Naive thymus-derived CD4-positive, alpha-beta T cell (primary cell): ENCODE measurements at regions not wholly inside any gene's neighbourhood (a gene's known extent, or its start where the extent isn't known, plus 50 kb on each side); places are given as distances from the start of the nearest gene placed in this dataset.
"Not testable (repeated sequence)": the region's sequence is repeated elsewhere in the genome, so short reads cannot be mapped to it uniquely, and the experiment has no call there.

Source experiments
- ATAC-seq: fragments of 150-1000 bp; cut with Tn5 transposase; 2 replicates; pipeline ENCODE4 v1.10.0; 2021; ENCODE audit warnings: mild to moderate bottlenecking, moderate library complexity
- CTCF ChIA-PET: fragments of 350-600 bp; sonication (Branson Sonifier 250); formaldehyde crosslinking; loops from one replicate; lab custom pipeline; 2021; ENCODE audit warnings: antibody characterized with exemption; lab: Charles Lee
- POLR2A ChIA-PET: fragments of 350-600 bp; sonication (Branson Sonifier 250); formaldehyde crosslinking; loops from one replicate; lab custom pipeline; 2021; ENCODE audit warnings: antibody characterized with exemption, inconsistent platforms; lab: Charles Lee
- DNase-seq, 9 donors: peaks; one replicate each; pipeline versions ENCODE4 v3.0.0 to v3.0.0-alpha.2; 2020 to 2022; ENCODE audit warnings: mixed read lengths in 1 of 9
- H3K27ac ChIP-seq: one replicate; pipeline ENCODE4 v1.7.0; 2013; ENCODE audit warnings: mild to moderate bottlenecking, low read depth, low read length, moderate library complexity
- H3K27me3 ChIP-seq, 2 donors: one replicate each; pipeline ENCODE4 v1.7.0; 2013; ENCODE audit warnings: low read length in 2 of 2, mild to moderate bottlenecking in 2 of 2, moderate library complexity in 2 of 2; ENCODE audit not compliant: control insufficient read depth in 2 of 2, insufficient read depth in 2 of 2
- H3K36me3 ChIP-seq, 3 experiments: 1 replicate in 2 of 3; 2 replicates in 1 of 3; pipeline ENCODE4 v1.7.0; 2013; ENCODE audit warnings: low read length in 3 of 3, mild to moderate bottlenecking in 3 of 3, moderate library complexity in 1 of 3; ENCODE audit not compliant: insufficient read depth in 3 of 3, control insufficient read depth in 2 of 3
- H3K4me1 ChIP-seq, 2 donors: one replicate each; pipeline ENCODE4 v1.7.0; 2013; ENCODE audit warnings: low read length in 2 of 2, mild to moderate bottlenecking in 2 of 2, moderate library complexity in 1 of 2; ENCODE audit not compliant: control insufficient read depth in 2 of 2, insufficient read depth in 2 of 2
- H3K4me3 ChIP-seq: 2 replicates; pipeline ENCODE4 v1.7.0; 2013; ENCODE audit warnings: mild to moderate bottlenecking, low read length
- H3K9me3 ChIP-seq, 3 experiments: 1 replicate in 2 of 3; 2 replicates in 1 of 3; pipeline ENCODE4 v1.7.0; 2013; ENCODE audit warnings: low read length in 3 of 3; ENCODE audit not compliant: control insufficient read depth in 2 of 3
- H3K27ac Mint-ChIP-seq, 9 donors: one replicate each; pipeline ENCODE4 v1.8.0; 2020 to 2022; ENCODE audit warnings: mixed read lengths in 9 of 9, mild to moderate bottlenecking in 8 of 9, moderate library complexity in 5 of 9, inconsistent platforms in 2 of 9
- H3K27me3 Mint-ChIP-seq, 5 donors: one replicate each; pipeline ENCODE4 v1.8.0; 2021 to 2022; ENCODE audit warnings: mixed read lengths in 5 of 5, mild to moderate bottlenecking in 1 of 5
- H3K36me3 Mint-ChIP-seq, 5 donors: one replicate each; pipeline ENCODE4 v1.8.0; 2020 to 2022; ENCODE audit warnings: mixed read lengths in 5 of 5, mild to moderate bottlenecking in 3 of 5, inconsistent platforms in 1 of 5
- H3K4me1 Mint-ChIP-seq, 7 donors: one replicate each; pipeline ENCODE4 v1.8.0; 2020 to 2022; ENCODE audit warnings: mixed read lengths in 7 of 7, mild to moderate bottlenecking in 3 of 7, inconsistent platforms in 1 of 7
- H3K4me3 Mint-ChIP-seq, 10 donors: one replicate each; pipeline ENCODE4 v1.8.0; 2020 to 2022; ENCODE audit warnings: mild to moderate bottlenecking in 10 of 10, mixed read lengths in 10 of 10, moderate library complexity in 6 of 10, inconsistent platforms in 2 of 10
- H3K9me3 Mint-ChIP-seq, 11 donors: one replicate each; pipeline ENCODE4 v1.8.0; 2020 to 2022; ENCODE audit warnings: mixed read lengths in 11 of 11, mild to moderate bottlenecking in 4 of 11, inconsistent platforms in 1 of 11, moderate library complexity in 1 of 11
- intact Hi-C, 2 donors: fragments of 100-400 bp; cut with micrococcal nuclease; formaldehyde crosslinking; loops; one replicate each; pipeline ENCODE4 v1.15.1; 2023

DNA sequence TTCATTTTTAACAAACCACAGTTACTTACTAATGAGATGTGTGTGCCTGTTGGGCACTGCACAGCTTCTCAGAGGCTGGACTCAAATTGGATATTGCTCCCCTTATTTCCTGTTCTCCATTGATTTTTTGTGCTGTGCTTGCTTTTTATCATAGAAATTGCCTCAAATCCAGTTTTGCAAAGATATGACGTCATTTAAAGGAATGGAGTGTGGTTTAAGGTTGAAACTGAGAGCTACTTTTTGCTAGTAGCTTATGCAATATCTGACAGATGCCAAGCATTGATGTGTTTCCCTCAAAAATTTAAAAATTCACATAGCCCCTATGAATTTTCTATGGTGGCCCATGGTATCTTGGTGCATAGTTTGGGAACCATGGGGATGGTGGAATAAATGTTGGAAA is 67.7 kb upstream of the ROPN1 start:
- CTCF ChIA-PET, result no interaction called here
- DNase-seq (no peak), ATAC-seq (no peak)
- H3K36me3 Mint-ChIP-seq, result no peaks in the 10 kb centered on the region
- H3K4me1 Mint-ChIP-seq, result no peaks in the 10 kb centered on the region
- no peaks in the 10 kb centered on the region for H3K36me3 ChIP-seq
- H3K27me3 ChIP-seq, result peaks cover 0 to 3% of the 10 kb centered on the region in 2 donors
- no peaks in the 10 kb centered on the region for H3K4me1 ChIP-seq
- intact Hi-C loops, result no loop called here
- H3K9me3 ChIP-seq, result no peaks in the 10 kb centered on the region
- peaks cover 15 to 27% (median 19%) of the 10 kb centered on the region in 5 donors for H3K27me3 Mint-ChIP-seq
- H3K4me3 Mint-ChIP-seq, result no peak overlapping the region
- H3K27ac Mint-ChIP-seq, result no peak overlapping the region
- no peak overlapping the region for H3K4me3 ChIP-seq
- POLR2A ChIA-PET, result no interaction called here
- H3K27ac ChIP-seq, result no peak overlapping the region
- H3K9me3 Mint-ChIP-seq, result peaks cover 0 to 3% (median 0%) of the 10 kb centered on the region in 11 donors

- H3K4me3 Mint-ChIP-seq, result no peak overlapping the region
- ChIA-PET POLR2A (no interaction called here), CTCF (no interaction called here)
- no peaks in the 10 kb centered on the region for H3K36me3 ChIP-seq
- H3K9me3 Mint-ChIP-seq, result no peaks in the 10 kb centered on the region
- no peak overlapping the region for H3K4me3 ChIP-seq
- intact Hi-C loops, result no loop called here
- no peaks in the 10 kb centered on the region for H3K4me1 ChIP-seq
- H3K27me3 ChIP-seq, result peaks cover 0 to 2% of the 10 kb centered on the region in 2 donors
- H3K9me3 ChIP-seq, result no peaks in the 10 kb centered on the region
- no peak overlapping the region for H3K27ac ChIP-seq
- peaks cover 7 to 21% (median 10%) of the 10 kb centered on the region in 5 donors for H3K27me3 Mint-ChIP-seq
- no peaks in the 10 kb centered on the region for H3K4me1 Mint-ChIP-seq
- ATAC-seq (no peak), DNase-seq (no peak)
- no peaks in the 10 kb centered on the region for H3K36me3 Mint-ChIP-seq
- no peak overlapping the region for H3K27ac Mint-ChIP-seq
Measured at GRCh38 chr3:124063197-124063909, 71.4 kb upstream of the ROPN1 start.

DNA sequence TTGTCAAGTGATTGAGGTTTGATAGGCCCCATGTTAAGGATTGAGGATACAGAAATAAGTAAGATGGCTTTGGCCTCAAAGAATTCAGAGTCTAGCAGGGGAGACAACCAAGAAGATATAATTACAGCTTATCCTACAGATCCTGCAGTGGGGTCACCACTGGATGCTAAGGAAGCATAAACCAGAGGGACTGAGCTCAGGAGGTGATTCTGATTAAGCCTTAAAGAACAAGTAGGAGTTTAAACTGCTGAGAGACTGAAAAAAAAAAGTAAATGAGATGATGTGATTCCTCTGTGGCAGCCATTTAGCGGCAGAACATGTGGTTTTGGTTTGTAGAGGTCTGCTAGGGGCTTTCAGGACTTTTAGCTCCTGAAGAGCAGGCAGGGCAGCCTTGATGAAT is 72.1 kb upstream of the ROPN1 start:
- intact Hi-C loops, result no loop called here
- H3K27me3 ChIP-seq, result no peaks in the 10 kb centered on the region
- no peak overlapping the region for H3K27ac ChIP-seq
- Mint-ChIP-seq H3K9me3 (no peaks in the 10 kb centered on the region), H3K27me3 (peaks cover under 1 to 23% (median 10%) of the 10 kb centered on the region in 5 donors), H3K27ac (no peak overlapping the region), H3K4me1 (no peaks in the 10 kb centered on the region), H3K36me3 (no peaks in the 10 kb centered on the region), H3K4me3 (no peak overlapping the region)
- ChIA-PET CTCF (no interaction called here), POLR2A (no interaction called here)
- no peak overlapping the region for H3K4me3 ChIP-seq
- no peaks in the 10 kb centered on the region for H3K9me3 ChIP-seq
- no peaks in the 10 kb centered on the region for H3K36me3 ChIP-seq
- ATAC-seq, result no peak
- no peaks in the 10 kb centered on the region for H3K4me1 ChIP-seq
- no peak for DNase-seq

- POLR2A ChIA-PET, H3K36me3 Mint-ChIP-seq, ATAC-seq, H3K4me1 ChIP-seq, H3K27ac Mint-ChIP-seq, H3K27me3 ChIP-seq, H3K4me1 Mint-ChIP-seq, H3K27ac ChIP-seq, H3K4me3 Mint-ChIP-seq, H3K4me3 ChIP-seq, H3K36me3 ChIP-seq, H3K9me3 ChIP-seq, CTCF ChIA-PET, DNase-seq, intact Hi-C loops, H3K9me3 Mint-ChIP-seq: not testable (repeated sequence)
- H3K27me3 Mint-ChIP-seq, result peaks cover 10 to 23% (median 14%) of the 10 kb centered on the region in 5 donors
Measured at GRCh38 chr3:124066543-124066942, 74.6 kb upstream of the ROPN1 start.

DNA sequence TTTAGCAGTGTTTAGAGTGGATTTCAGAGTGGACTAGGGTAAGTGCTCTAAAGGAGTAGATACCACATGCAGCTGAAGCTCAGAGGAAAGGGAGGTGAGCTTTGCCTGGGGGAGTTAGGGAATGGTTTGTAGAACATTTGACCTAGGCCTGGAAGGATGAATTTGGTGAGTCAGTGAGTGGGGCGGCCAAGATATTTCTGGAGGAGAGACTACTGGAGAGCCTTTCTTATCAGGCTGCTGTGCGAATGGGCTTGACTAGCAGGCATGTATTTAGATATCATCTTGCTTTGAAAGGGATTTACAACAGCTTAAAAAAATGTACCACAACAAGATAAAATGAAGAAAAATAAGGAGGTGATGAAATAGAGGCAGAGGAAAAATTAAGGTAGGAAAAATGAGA is 77.8 kb upstream of the ROPN1 start:
- H3K4me1 Mint-ChIP-seq, DNase-seq, H3K4me3 ChIP-seq, H3K36me3 Mint-ChIP-seq, CTCF ChIA-PET, H3K9me3 ChIP-seq, H3K9me3 Mint-ChIP-seq, H3K4me1 ChIP-seq, H3K36me3 ChIP-seq, H3K4me3 Mint-ChIP-seq, H3K27ac Mint-ChIP-seq, intact Hi-C loops, POLR2A ChIA-PET, H3K27ac ChIP-seq, ATAC-seq, H3K27me3 ChIP-seq: not testable (repeated sequence)
- peaks cover 10 to 25% (median 14%) of the 10 kb centered on the region in 5 donors for H3K27me3 Mint-ChIP-seq

- H3K4me3 Mint-ChIP-seq, H3K27ac ChIP-seq, H3K4me1 ChIP-seq, H3K9me3 ChIP-seq, H3K4me1 Mint-ChIP-seq, H3K36me3 Mint-ChIP-seq, H3K4me3 ChIP-seq, intact Hi-C loops, POLR2A ChIA-PET, H3K9me3 Mint-ChIP-seq, H3K36me3 ChIP-seq, DNase-seq, ATAC-seq, H3K27me3 ChIP-seq: not testable (repeated sequence)
- CTCF ChIA-PET, result interaction anchor here (0.7 kb wide), 1 partner anchor 302 kb away, joined by 4 read pairs; no protein-coding TSS in a partner anchor
- Mint-ChIP-seq H3K27me3 (peaks cover 5 to 41% (median 25%) of the 10 kb centered on the region in 5 donors), H3K27ac (peak overlapping the region in 1 of 9 donors; percentile 59)
Measured at GRCh38 chr3:124075090-124075489, 83.2 kb upstream of the ROPN1 start.

DNA sequence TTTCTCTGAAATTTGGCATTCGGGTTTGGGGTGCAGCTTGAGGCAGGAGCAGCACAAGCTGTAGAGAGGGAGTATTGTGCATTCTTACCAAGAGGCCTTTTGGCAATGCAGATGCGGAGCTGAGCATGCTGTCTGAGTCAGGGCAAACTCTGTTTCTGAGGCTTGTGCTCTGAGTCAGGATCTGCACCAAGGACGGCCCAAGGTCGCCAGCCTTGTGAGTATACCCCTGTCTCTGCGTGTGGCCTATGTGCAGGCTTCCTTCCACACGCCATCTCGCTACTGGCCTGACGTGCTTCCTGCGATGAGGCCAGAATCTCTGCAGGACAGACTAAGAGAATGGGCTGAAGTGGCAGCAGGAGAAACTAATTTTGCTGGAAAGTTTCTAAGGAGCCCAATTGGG is 83.8 kb upstream of the ROPN1 start:
- Histone ChIP-seq H3K4me3 (no peak overlapping the region), H3K27me3 (no peaks in the 10 kb centered on the region), H3K27ac (no peak overlapping the region), H3K9me3 (no peaks in the 10 kb centered on the region), H3K4me1 (no peaks in the 10 kb centered on the region), H3K36me3 (no peaks in the 10 kb centered on the region)
- ATAC-seq (no peak), DNase-seq (no peak)
- Mint-ChIP-seq H3K27ac (no peak overlapping the region), H3K9me3 (no peaks in the 10 kb centered on the region), H3K4me3 (no peak overlapping the region), H3K4me1 (peaks cover 0 to 2% (median 0%) of the 10 kb centered on the region in 7 donors), H3K36me3 (no peaks in the 10 kb centered on the region), H3K27me3 (peaks cover 5 to 39% (median 28%) of the 10 kb centered on the region in 5 donors)
- POLR2A ChIA-PET, result no interaction called here
- CTCF ChIA-PET, result no interaction called here
- intact Hi-C loops, result no loop called here
